Neutrophil (primary cell): ENCODE measurements at regions not wholly inside any gene's neighbourhood (a gene's known extent, or its start where the extent isn't known, plus 50 kb on each side); places are given as distances from the start of the nearest gene placed in this dataset.

Experiments
- H3K27ac ChIP-seq: fragments of 200-600 bp; sonication (generic); 2 replicates; pipeline ENCODE4 v1.5.1; 2016; ENCODE audit warnings: mild to moderate bottlenecking, moderate library complexity
- H3K27me3 ChIP-seq: fragments of 200-600 bp; sonication (generic); 2 replicates; pipeline ENCODE4 v1.6.0; 2016; ENCODE audit warnings: mild to moderate bottlenecking
- H3K36me3 ChIP-seq: fragments of 200-600 bp; sonication (generic); 2 replicates; pipeline ENCODE4 v1.5.1; 2017
- H3K4me1 ChIP-seq, 2 experiments: fragments of 200-600 bp in 1 of 2; sonication (generic) in 1 of 2; 1 replicate in 1 of 2; 2 replicates in 1 of 2; pipeline versions ENCODE4 v1.5.1 to v1.6.1; 2013 to 2016; ENCODE audit warnings: low read depth in 1 of 2, low read length in 1 of 2, mild to moderate bottlenecking in 1 of 2, moderate library complexity in 1 of 2; ENCODE audit not compliant: control insufficient read depth in 1 of 2, insufficient read depth in 1 of 2
- H3K4me3 ChIP-seq, 2 experiments: fragments of 200-600 bp in 1 of 2; sonication (generic) in 1 of 2; 1 replicate in 1 of 2; 2 replicates in 1 of 2; pipeline ENCODE4 v1.5.1; 2013 to 2016; ENCODE audit warnings: low read depth in 1 of 2, low read length in 1 of 2, mild to moderate bottlenecking in 1 of 2, moderate library complexity in 1 of 2
- H3K9me3 ChIP-seq: fragments of 200-600 bp; sonication (generic); 2 replicates; pipeline ENCODE4 v1.5.1; 2016
- CTCF ChIP-seq: fragments of 200-600 bp; sonication (generic); IDR thresholded peaks from 2 replicates; pipeline ENCODE4 v1.5.1; 2016; ENCODE audit warnings: antibody characterized with exemption

GRCh38 chr2:204477358-204477950 lies 67.8 kb upstream of the PARD3B start:
- no peak for TF ChIP-seq CTCF
- no peak overlapping the region for H3K27ac ChIP-seq

GRCh38 chr2:204479557-204479956 lies 65.7 kb upstream of the PARD3B start:
- Histone ChIP-seq H3K9me3 (no peaks in the 10 kb centered on the region), H3K4me3 (no peak overlapping the region), H3K27ac (no peak overlapping the region), H3K4me1 (no peaks in the 10 kb centered on the region), H3K27me3 (no peaks in the 10 kb centered on the region), H3K36me3 (no peaks in the 10 kb centered on the region)
- TF ChIP-seq CTCF = no peak

More at GRCh38 chr2:204477358-204477950, 67.8 kb upstream of the PARD3B start:
- no peaks in the 10 kb centered on the region for H3K4me1 ChIP-seq
- no peaks in the 10 kb centered on the region for H3K9me3 ChIP-seq
- H3K27me3 ChIP-seq = no peaks in the 10 kb centered on the region
- H3K4me3 ChIP-seq = no peak overlapping the region
- H3K36me3 ChIP-seq = no peaks in the 10 kb centered on the region

- Histone ChIP-seq H3K4me3 (no peak overlapping the region), H3K4me1 (no peaks in the 10 kb centered on the region), H3K9me3 (no peaks in the 10 kb centered on the region), H3K27ac (no peak overlapping the region), H3K36me3 (no peaks in the 10 kb centered on the region), H3K27me3 (no peaks in the 10 kb centered on the region)
- no peak for TF ChIP-seq CTCF
Observed at GRCh38 chr2:204480676-204481075, 64.6 kb upstream of the PARD3B start.

- no peak overlapping the region for H3K4me3 ChIP-seq
- H3K9me3 ChIP-seq = no peaks in the 10 kb centered on the region
- TF ChIP-seq CTCF = no peak
- no peak overlapping the region for H3K27ac ChIP-seq
- no peaks in the 10 kb centered on the region for H3K36me3 ChIP-seq
- no peaks in the 10 kb centered on the region for H3K27me3 ChIP-seq
- no peaks in the 10 kb centered on the region for H3K4me1 ChIP-seq
Observed at GRCh38 chr2:204483608-204484081, 61.6 kb upstream of the PARD3B start.

GRCh38 chr2:204486321-204486720 lies 59.0 kb upstream of the PARD3B start:
- no peak for TF ChIP-seq CTCF

GRCh38 chr2:204486805-204487204 lies 58.5 kb upstream of the PARD3B start:
- TF ChIP-seq CTCF = no peak
- no peaks in the 10 kb centered on the region for H3K27me3 ChIP-seq
- H3K36me3 ChIP-seq = no peaks in the 10 kb centered on the region
- H3K27ac ChIP-seq = no peak overlapping the region
- H3K9me3 ChIP-seq = no peaks in the 10 kb centered on the region
- no peaks in the 10 kb centered on the region for H3K4me1 ChIP-seq
- H3K4me3 ChIP-seq = no peak overlapping the region

More at GRCh38 chr2:204486321-204486720, 59.0 kb upstream of the PARD3B start:
- Histone ChIP-seq H3K27ac (no peak overlapping the region), H3K9me3 (no peaks in the 10 kb centered on the region), H3K4me1 (no peaks in the 10 kb centered on the region), H3K36me3 (no peaks in the 10 kb centered on the region), H3K27me3 (no peaks in the 10 kb centered on the region), H3K4me3 (no peak overlapping the region)
